Esophagus muscularis mucosa (tissue), 4 donors: ENCODE measurements at regions not wholly inside any gene's neighbourhood (a gene's known extent, or its start where the extent isn't known, plus 50 kb on each side); places are given as distances from the start of the nearest gene placed in this dataset.

Source experiments
- DNase-seq: peaks from one replicate; pipeline ENCODE4 v3.0.0-alpha.2; 2017; ENCODE audit errors: extremely low spot score
- H3K27ac ChIP-seq, 4 donors: fragments of 200-600 bp; sonication (generic); replicated peaks in 1 of 4; 1 replicate in 3 of 4; 2 replicates in 1 of 4; pipeline ENCODE4 v1.5.1; 2016 to 2019; ENCODE audit warnings: mild to moderate bottlenecking in 1 of 4
- H3K27me3 ChIP-seq, 4 donors: fragments of 200-600 bp; sonication (generic); one replicate each; pipeline versions ENCODE4 v1.5.1 to v1.6.0; 2016 to 2019
- H3K36me3 ChIP-seq, 4 donors: fragments of 200-600 bp; sonication (generic); one replicate each; pipeline ENCODE4 v1.5.1; 2016 to 2019
- H3K4me1 ChIP-seq, 4 donors: fragments of 200-600 bp; sonication (generic); one replicate each; pipeline ENCODE4 v1.5.1; 2016 to 2019
- H3K4me3 ChIP-seq, 4 donors: fragments of 200-600 bp; sonication (generic); 1 replicate in 2 of 4; 2 replicates in 2 of 4; pipeline ENCODE4 v1.5.1; 2016 to 2019; ENCODE audit warnings: mild to moderate bottlenecking in 4 of 4, moderate library complexity in 1 of 4
- H3K9me3 ChIP-seq, 4 donors: fragments of 200-600 bp; sonication (generic); 1 replicate in 3 of 4; 2 replicates in 1 of 4; pipeline ENCODE4 v1.5.1; 2016 to 2019
- EP300 ChIP-seq: sonication (generic); formaldehyde crosslinking; IDR thresholded peaks from one replicate; pipeline ENCODE4 v1.6.1; 2017; ENCODE audit warnings: antibody characterized with exemption
- POLR2A ChIP-seq: fragments of 450-650 bp; IDR thresholded peaks from one replicate; pipeline ENCODE4 v1.6.1; 2017; ENCODE audit warnings: antibody characterized with exemption, moderate library complexity, mild to moderate bottlenecking, low read depth
- POLR2AphosphoS5 ChIP-seq, 2 donors: sonication (generic); formaldehyde crosslinking; IDR thresholded peaks; one replicate each; pipeline ENCODE4 v1.6.1; 2017; ENCODE audit warnings: antibody characterized with exemption in 2 of 2
- WGBS: methylation state at CpG from one replicate; pipeline ENCODE4 v1.1.5; 2018; 5-methylcytosine and 5-hydroxymethylcytosine counted together
- intact Hi-C: fragments of 100-400 bp; cut with DNase I; formaldehyde crosslinking; loops from one replicate; pipeline ENCODE4 v1.15.1; 2023
- TF ChIP-seq, protein P1 (sequence below), 3 experiments: fragments of 200-600 bp in 2 of 3; fragments of 450-650 bp in 1 of 3; sonication (generic) in 2 of 3; IDR thresholded peaks; one replicate each; pipeline ENCODE4 v1.5.1; 2017 to 2019; ENCODE audit warnings: antibody characterized with exemption in 3 of 3, mild to moderate bottlenecking in 2 of 3, moderate library complexity in 1 of 3

DNA sequence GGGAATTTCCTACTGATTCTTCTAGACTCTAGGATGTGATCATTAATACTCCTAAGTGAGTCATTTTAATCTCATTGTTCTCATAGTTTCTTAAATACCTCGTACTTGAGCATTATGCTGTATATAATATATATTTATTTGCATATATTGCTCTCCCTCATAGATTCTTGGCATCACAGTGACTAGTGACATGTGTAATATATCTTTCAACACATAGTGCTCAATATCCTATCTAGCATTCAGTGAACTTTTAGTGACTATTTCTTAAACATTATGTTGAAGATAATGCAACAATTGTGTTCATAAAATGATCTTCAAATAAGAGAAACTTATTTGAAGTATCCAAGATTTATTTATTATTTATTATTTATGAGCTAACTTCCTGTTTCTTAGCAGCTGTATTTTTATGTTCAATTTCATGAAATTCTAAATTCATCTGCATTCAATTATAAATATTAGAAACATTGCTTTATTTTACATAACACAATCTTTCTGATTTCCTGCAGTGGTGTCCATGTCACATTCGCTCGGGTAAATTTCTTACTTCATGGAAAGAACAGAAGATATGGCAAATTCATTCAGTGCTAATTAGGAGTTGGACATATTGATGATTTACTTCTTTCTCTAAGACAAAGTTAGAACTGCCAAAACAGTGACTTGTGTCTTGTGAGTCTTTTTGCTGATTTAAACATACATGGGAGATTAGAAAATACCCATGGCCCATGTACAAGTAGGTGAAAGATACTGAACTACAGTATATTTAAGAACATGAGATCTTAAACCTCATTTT lies 1095.5 kb upstream of the IGFBP7 start:
- no peaks in the 10 kb centered on the region for H3K9me3 ChIP-seq
- no peak overlapping the region for H3K4me3 ChIP-seq
- 74% methylated on average over 3 of the region's 3 CpGs for WGBS
- TF ChIP-seq EP300 (no peak), POLR2AphosphoS5 (IDR thresholded peaks at IDR 0.05) (no peak), POLR2A (no peak)
- TF ChIP-seq, protein P1, sequence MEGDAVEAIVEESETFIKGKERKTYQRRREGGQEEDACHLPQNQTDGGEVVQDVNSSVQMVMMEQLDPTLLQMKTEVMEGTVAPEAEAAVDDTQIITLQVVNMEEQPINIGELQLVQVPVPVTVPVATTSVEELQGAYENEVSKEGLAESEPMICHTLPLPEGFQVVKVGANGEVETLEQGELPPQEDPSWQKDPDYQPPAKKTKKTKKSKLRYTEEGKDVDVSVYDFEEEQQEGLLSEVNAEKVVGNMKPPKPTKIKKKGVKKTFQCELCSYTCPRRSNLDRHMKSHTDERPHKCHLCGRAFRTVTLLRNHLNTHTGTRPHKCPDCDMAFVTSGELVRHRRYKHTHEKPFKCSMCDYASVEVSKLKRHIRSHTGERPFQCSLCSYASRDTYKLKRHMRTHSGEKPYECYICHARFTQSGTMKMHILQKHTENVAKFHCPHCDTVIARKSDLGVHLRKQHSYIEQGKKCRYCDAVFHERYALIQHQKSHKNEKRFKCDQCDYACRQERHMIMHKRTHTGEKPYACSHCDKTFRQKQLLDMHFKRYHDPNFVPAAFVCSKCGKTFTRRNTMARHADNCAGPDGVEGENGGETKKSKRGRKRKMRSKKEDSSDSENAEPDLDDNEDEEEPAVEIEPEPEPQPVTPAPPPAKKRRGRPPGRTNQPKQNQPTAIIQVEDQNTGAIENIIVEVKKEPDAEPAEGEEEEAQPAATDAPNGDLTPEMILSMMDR (IDR thresholded peaks at IDR 0.05) = no peak
- H3K4me1 ChIP-seq = no peaks in the 10 kb centered on the region
- H3K27ac ChIP-seq = no peak overlapping the region
- no peaks in the 10 kb centered on the region for H3K27me3 ChIP-seq
- DNase-seq = no peak
- H3K36me3 ChIP-seq = no peaks in the 10 kb centered on the region
- intact Hi-C loops = no loop called here

DNA sequence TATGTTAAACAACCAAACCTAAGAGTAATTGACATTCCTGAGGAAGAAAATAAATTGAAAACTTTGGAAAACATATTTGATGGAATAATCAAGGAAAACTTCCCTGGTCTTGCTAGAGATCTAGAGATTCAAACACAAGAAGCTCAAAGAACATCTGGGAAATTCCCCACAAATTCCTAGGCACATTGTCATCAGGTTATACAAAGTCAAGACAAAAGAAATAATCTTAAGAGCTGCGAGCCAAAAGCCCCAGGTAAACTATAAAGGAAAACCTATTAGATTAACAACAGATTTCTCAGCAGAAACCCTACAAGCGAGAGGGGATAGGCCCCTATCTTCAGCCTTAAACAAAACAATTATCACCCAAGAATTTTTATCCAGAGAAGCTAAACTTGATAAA lies 1082.0 kb upstream of the IGFBP7 start:
- Histone ChIP-seq H3K4me1 (no peaks in the 10 kb centered on the region), H3K4me3 (no peak overlapping the region), H3K9me3 (no peaks in the 10 kb centered on the region), H3K27ac (no peak overlapping the region), H3K27me3 (no peaks in the 10 kb centered on the region), H3K36me3 (no peaks in the 10 kb centered on the region)
- no peak for DNase-seq
- TF ChIP-seq POLR2AphosphoS5 (IDR thresholded peaks at IDR 0.05) (no peak), EP300 (no peak), POLR2A (no peak)
- TF ChIP-seq, protein P1 (IDR thresholded peaks at IDR 0.05) = no peak
- WGBS = 88% methylated on average over 2 of the region's 2 CpGs
- intact Hi-C loops = no loop called here

DNA sequence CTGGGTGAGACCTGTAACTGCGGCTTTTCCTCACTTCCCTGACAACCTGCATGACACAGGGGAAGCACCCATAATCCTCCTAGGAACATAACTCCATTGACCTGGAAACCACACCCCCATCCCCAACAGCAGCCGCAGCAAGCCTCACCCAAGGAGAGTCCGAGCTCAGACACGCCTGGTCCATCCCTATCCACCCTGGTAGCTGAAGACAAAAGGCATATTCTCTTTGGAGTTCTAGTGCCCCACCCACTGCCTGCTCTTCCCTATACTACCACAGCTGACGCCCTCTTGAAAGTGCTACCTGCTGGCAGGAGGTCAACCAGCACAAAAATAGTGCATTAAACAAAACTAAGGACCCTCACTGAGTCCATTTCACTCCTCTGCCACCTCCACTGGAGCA lies 1080.9 kb upstream of the IGFBP7 start:
- 85% methylated on average over 4 of the region's 5 CpGs for WGBS

DNA sequence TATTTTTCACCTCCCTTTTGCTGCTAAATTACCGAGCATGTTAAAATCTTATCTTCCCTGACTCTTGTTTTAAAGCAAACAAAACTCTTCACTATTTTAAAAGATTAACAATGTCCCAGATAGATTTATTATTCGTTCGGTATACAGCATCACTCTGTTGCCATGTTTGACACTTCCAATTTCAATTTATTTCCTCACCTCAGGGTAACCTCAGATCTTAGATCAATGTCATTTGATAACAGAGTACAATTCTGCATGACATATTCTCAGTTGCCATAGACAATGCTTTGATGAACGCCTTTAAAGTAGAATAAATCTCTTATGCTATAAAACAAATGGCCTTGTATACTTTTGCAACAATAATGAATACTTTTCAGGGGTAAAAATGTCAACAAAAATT lies 1078.1 kb upstream of the IGFBP7 start:
- Histone ChIP-seq H3K27me3 (no peaks in the 10 kb centered on the region), H3K4me1 (no peaks in the 10 kb centered on the region), H3K36me3 (no peaks in the 10 kb centered on the region), H3K4me3 (no peak overlapping the region), H3K9me3 (no peaks in the 10 kb centered on the region), H3K27ac (no peak overlapping the region)
- intact Hi-C loops = no loop called here
- 76% methylated on average over 4 of the region's 4 CpGs for WGBS
- no peak for DNase-seq
- no peak for TF ChIP-seq POLR2A
- TF ChIP-seq EP300 = no peak
- no peak for TF ChIP-seq POLR2AphosphoS5 (IDR thresholded peaks at IDR 0.05)
- TF ChIP-seq, protein P1 (IDR thresholded peaks at IDR 0.05) = no peak

More for the DNA sequence above, 1080.9 kb upstream of the IGFBP7 start:
- Histone ChIP-seq H3K9me3 (no peaks in the 10 kb centered on the region), H3K27me3 (no peaks in the 10 kb centered on the region), H3K4me1 (no peaks in the 10 kb centered on the region), H3K27ac (no peak overlapping the region), H3K36me3 (no peaks in the 10 kb centered on the region), H3K4me3 (no peak overlapping the region)
- no peak for DNase-seq
- intact Hi-C loops = no loop called here
- TF ChIP-seq, protein P1 (IDR thresholded peaks at IDR 0.05) = no peak
- no peak for TF ChIP-seq EP300
- no peak for TF ChIP-seq POLR2AphosphoS5 (IDR thresholded peaks at IDR 0.05)
- no peak for TF ChIP-seq POLR2A

DNA sequence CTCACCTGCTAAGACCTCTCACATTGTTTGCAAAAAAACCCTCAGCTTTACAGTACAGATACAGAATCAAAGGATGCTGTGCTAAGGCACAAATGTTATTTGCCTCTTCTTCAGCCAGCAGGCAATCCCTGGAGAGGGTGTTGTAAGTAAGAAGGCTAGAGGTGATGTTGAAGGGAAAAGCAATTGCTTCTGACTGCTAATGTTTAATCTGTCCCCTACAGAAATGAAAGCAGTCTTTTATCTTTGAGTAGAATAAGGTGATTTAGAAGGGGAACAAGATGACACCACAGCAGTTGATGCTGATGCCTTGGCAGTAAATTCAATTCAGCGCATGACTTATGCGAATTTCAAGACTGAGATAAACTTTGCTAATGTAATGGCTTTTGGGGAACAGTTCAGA lies 1064.8 kb upstream of the IGFBP7 start:
- no peak for DNase-seq
- 89% methylated on average over 2 of the region's 2 CpGs for whole genome bisulfite sequencing
- intact Hi-C loops = no loop called here
- Histone ChIP-seq H3K27me3 (no peaks in the 10 kb centered on the region), H3K9me3 (no peaks in the 10 kb centered on the region), H3K36me3 (no peaks in the 10 kb centered on the region), H3K27ac (no peak overlapping the region), H3K4me1 (no peaks in the 10 kb centered on the region), H3K4me3 (no peak overlapping the region)
- TF ChIP-seq EP300 (no peak), POLR2AphosphoS5 (IDR thresholded peaks at IDR 0.05) (no peak), POLR2A (no peak)
- TF ChIP-seq, protein P1 (IDR thresholded peaks at IDR 0.05) = no peak
